ENCODE measurements at regions not wholly inside any gene's neighbourhood (a gene's known extent, or its start where the extent isn't known, plus 50 kb on each side); places are given as distances from the start of the nearest gene placed in this dataset.

GRCh38 chr9:28600226-28600625 is 1026.9 kb upstream of the C9orf72 start:
- DNase-seq (no peak), ATAC-seq (no peak)
- H3K27ac ChIP-seq: no peak overlapping the region
- H3K9me3 ChIP-seq: no peaks in the 10 kb centered on the region
- H3K4me1 ChIP-seq: no peaks in the 10 kb centered on the region
- WGBS, 4 donors: 59 to 71% (median 66%) methylated on average over 1 of the region's 1 CpG
- intact Hi-C loops (cut with DNase I): loop anchor here in 2 of 10 donors (5.0 to 10.0 kb wide), 2 partner anchors 48 to 865 kb away; no protein-coding TSS in a partner anchor
- H3K36me3 ChIP-seq: no peaks in the 10 kb centered on the region
- H3K4me3 ChIP-seq: no peak overlapping the region
- no peaks in the 10 kb centered on the region for H3K27me3 ChIP-seq
- TF ChIP-seq CTCF (IDR thresholded peaks at IDR 0.05) (no peak), POLR2A (IDR thresholded peaks at IDR 0.05) (no peak)

- no peak for ATAC-seq
- no peak for DNase-seq
- TF ChIP-seq CTCF (IDR thresholded peaks at IDR 0.05) (no peak), POLR2A (IDR thresholded peaks at IDR 0.05) (no peak)
- H3K4me3 ChIP-seq: no peak overlapping the region
- H3K4me1 ChIP-seq: no peaks in the 10 kb centered on the region
- no peaks in the 10 kb centered on the region for H3K36me3 ChIP-seq
- H3K27me3 ChIP-seq: no peaks in the 10 kb centered on the region
- no peaks in the 10 kb centered on the region for H3K9me3 ChIP-seq
- intact Hi-C loops (cut with DNase I): loop anchor here in 1 of 10 donors (10.0 kb wide), 1 partner anchor 873 kb away; no protein-coding TSS in a partner anchor
- H3K27ac ChIP-seq: no peak overlapping the region
Measured at GRCh38 chr9:28607843-28608242, 1034.6 kb upstream of the C9orf72 start.

DNA sequence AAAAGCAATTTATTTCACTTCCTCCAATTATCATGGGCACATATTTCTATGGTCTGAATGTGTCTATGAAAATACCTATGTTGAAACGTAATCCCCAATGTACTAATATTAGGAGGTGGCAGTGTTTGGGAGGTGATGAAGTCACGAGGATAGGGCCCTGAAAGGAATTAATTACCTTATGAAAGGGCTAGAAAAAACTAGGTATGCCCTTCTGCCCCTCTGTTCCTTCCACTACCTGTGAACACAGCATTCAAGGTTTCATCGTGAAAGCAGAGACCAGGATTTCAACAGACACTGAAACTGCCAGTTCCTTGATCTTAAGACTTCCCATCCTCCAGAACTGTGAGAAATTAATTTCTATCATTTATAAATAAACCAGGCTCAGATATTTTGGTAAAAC is 1037.1 kb upstream of the C9orf72 start:
- Histone ChIP-seq H3K36me3 (no peaks in the 10 kb centered on the region), H3K27me3 (no peaks in the 10 kb centered on the region), H3K4me1 (no peaks in the 10 kb centered on the region), H3K9me3 (no peaks in the 10 kb centered on the region), H3K27ac (no peak overlapping the region), H3K4me3 (no peak overlapping the region)
- no peak for DNase-seq
- intact Hi-C loops (cut with DNase I): loop anchor here in 1 of 10 donors (10.0 kb wide), 1 partner anchor 54 kb away; no protein-coding TSS in a partner anchor
- 51 to 60% (median 53%) methylated on average over 3 of the region's 3 CpGs for WGBS, 4 donors
- ATAC-seq: no peak
- TF ChIP-seq POLR2A (IDR thresholded peaks at IDR 0.05) (no peak), CTCF (IDR thresholded peaks at IDR 0.05) (no peak)

DNA sequence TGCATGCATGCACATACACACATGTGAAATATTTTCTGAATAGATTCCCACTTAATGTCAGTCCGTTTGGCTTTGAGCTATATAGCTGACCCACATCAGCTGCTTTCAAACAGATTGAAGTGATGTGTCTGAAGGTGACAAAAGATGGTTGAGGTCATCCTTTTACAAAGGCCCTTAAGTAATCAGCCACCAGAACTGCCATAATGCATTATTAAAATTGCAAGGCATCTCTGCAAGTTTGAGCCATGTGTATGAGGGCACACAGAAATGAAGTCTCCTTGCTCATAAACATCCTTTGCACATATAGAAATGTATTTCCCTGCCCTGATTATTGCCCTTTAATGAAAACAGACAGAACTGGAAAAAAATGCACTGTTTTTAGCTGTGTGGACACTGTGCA is 1043.0 kb upstream of the C9orf72 start:
- Histone ChIP-seq H3K36me3 (no peaks in the 10 kb centered on the region), H3K4me3 (no peak overlapping the region), H3K27ac (no peak overlapping the region), H3K9me3 (no peaks in the 10 kb centered on the region), H3K27me3 (no peaks in the 10 kb centered on the region), H3K4me1 (no peaks in the 10 kb centered on the region)
- WGBS, 4 donors: 32 to 52% (median 35%) methylated on average over 1 of the region's 1 CpG
- intact Hi-C loops (cut with DNase I): loop anchor here in 1 of 10 donors (10.0 kb wide), 1 partner anchor 48 kb away; no protein-coding TSS in a partner anchor
- ATAC-seq (no peak), DNase-seq (no peak)
- TF ChIP-seq POLR2A (IDR thresholded peaks at IDR 0.05) (no peak), CTCF (IDR thresholded peaks at IDR 0.05) (no peak)
